ENCODE measurements at regions not wholly inside any gene's neighbourhood (a gene's known extent, or its start where the extent isn't known, plus 50 kb on each side); places are given as distances from the start of the nearest gene placed in this dataset.
A peak's percentile ranks its signal among the peaks of the same experiment; 100 is the strongest.

GRCh38 chr6:139635401-139636130 is 261.1 kb upstream of the CITED2 start:
- no peak overlapping the region for H3K4me3 ChIP-seq (ENCODE audit: low read length)
- peak; percentile 88 for DNase-seq (ENCODE audit: low read depth)
- TF ChIP-seq, protein P1, sequence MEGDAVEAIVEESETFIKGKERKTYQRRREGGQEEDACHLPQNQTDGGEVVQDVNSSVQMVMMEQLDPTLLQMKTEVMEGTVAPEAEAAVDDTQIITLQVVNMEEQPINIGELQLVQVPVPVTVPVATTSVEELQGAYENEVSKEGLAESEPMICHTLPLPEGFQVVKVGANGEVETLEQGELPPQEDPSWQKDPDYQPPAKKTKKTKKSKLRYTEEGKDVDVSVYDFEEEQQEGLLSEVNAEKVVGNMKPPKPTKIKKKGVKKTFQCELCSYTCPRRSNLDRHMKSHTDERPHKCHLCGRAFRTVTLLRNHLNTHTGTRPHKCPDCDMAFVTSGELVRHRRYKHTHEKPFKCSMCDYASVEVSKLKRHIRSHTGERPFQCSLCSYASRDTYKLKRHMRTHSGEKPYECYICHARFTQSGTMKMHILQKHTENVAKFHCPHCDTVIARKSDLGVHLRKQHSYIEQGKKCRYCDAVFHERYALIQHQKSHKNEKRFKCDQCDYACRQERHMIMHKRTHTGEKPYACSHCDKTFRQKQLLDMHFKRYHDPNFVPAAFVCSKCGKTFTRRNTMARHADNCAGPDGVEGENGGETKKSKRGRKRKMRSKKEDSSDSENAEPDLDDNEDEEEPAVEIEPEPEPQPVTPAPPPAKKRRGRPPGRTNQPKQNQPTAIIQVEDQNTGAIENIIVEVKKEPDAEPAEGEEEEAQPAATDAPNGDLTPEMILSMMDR (IDR thresholded peaks at IDR 0.05; ENCODE audit: insufficient read depth, low read depth, low read length, missing control alignments) = no peak

- DNase-seq (ENCODE audit: low read depth) = no peak
- no peak overlapping the region for H3K4me3 ChIP-seq (ENCODE audit: low read length)
- TF ChIP-seq, protein P1 (IDR thresholded peaks at IDR 0.05; ENCODE audit: insufficient read depth, low read depth, low read length, missing control alignments) = no peak
Observed at GRCh38 chr6:139632840-139633239, 258.4 kb upstream of the CITED2 start.

- TF ChIP-seq, protein P1 (IDR thresholded peaks at IDR 0.05; ENCODE audit: insufficient read depth, low read depth, low read length, missing control alignments) = no peak
- no peak for DNase-seq (ENCODE audit: low read depth)
Observed at GRCh38 chr6:139628270-139628669, 253.8 kb upstream of the CITED2 start.

DNA sequence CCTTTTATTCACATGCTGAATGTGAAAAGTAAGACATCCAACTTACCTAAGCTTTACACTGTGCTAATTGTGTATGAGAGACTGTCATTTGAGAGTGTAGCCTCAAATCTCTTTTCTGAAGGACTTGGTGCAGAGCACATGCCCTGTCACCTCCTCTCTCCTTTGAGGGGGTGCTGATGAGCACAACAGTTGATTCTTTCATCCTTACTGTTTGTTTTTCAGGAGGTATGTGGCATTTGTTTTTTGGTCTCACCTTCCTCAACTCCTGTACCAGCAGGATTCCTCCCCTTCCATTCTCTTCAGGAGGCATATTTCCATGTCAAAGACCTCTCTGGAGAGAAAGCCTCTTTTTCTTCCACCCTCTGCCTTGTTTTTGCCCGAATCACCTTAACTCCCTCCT is 252.6 kb upstream of the CITED2 start:
- no peak overlapping the region for H3K4me3 ChIP-seq (ENCODE audit: low read length)
- TF ChIP-seq, protein P1 (IDR thresholded peaks at IDR 0.05; ENCODE audit: insufficient read depth, low read depth, low read length, missing control alignments) = no peak
- DNase-seq (ENCODE audit: low read depth) = no peak

More at GRCh38 chr6:139628270-139628669, 253.8 kb upstream of the CITED2 start:
- no peak overlapping the region for H3K4me3 ChIP-seq (ENCODE audit: low read length)

DNA sequence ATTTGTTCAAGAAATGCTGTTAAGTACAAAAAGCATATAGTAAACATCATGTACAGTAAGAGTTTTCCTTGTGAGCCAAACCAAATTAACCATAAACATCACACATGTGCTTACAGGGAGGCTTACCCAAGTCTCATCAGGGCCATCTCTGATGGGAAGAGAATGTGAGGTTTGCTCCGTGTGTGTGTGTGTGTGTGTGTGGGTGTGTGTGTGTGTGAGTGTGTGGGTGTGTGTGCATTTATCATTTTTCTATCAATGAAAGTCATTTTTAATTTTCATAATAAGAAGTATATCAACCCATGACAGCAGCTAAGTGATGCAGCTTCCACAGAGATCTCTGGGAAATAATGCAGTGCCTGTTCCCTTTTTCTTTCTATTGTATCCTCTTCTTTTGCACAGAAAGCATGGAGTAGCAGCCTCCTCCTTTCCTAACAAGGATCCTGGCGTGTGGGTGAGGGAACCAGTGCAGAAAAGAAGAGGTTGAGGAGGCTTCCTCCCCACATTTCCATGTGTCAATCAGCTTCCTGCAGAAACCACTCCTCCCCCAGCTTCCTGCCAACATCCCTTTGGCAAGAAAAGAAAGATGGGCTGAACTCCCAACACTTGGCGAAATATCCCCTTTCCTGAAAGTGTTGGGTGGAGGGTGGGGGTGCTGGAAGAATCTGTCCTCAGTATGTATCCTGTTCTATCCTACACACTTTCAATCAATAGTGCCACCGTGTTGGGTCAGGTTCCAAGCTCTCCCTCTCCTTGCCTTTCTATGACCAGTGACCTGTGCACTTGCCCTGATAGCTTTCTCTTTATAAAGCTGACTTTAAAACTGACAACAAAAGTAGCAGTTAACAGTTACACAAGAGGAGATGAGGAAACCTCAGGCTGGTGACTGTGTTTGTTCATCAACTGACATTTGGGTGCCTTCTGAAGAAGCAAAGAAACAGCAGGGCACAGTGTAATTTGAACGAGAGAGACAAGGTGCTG is 251.8 kb upstream of the CITED2 start:
- DNase-seq (ENCODE audit: low read depth) = peak; percentile 8
- TF ChIP-seq, protein P1 (IDR thresholded peaks at IDR 0.05; ENCODE audit: insufficient read depth, low read depth, low read length, missing control alignments) = no peak
- H3K4me3 ChIP-seq (ENCODE audit: low read length) = no peak overlapping the region

GRCh38 chr6:139625081-139625939 is 250.9 kb upstream of the CITED2 start:
- no peak for DNase-seq (ENCODE audit: low read depth)
- TF ChIP-seq, protein P1 (IDR thresholded peaks at IDR 0.05; ENCODE audit: insufficient read depth, low read depth, low read length, missing control alignments) = no peak
- H3K4me3 ChIP-seq (ENCODE audit: low read length) = no peak overlapping the region

Data from epithelial cell of esophagus (primary cell).